Gastroesophageal sphincter (tissue), 4 donors: ENCODE measurements at regions not wholly inside any gene's neighbourhood (a gene's known extent, or its start where the extent isn't known, plus 50 kb on each side); places are given as distances from the start of the nearest gene placed in this dataset.

Experiments used
- ATAC-seq: fragments of 150-250 bp; one replicate; pipeline ENCODE4 v1.9.1; 2016; ENCODE audit warnings: mild to moderate bottlenecking, moderate library complexity
- H3K27ac ChIP-seq, 4 donors: fragments of 200-600 bp; sonication (generic) in 3 of 4; 1 replicate in 3 of 4; 2 replicates in 1 of 4; pipeline ENCODE4 v1.5.1; 2016 to 2019
- H3K27me3 ChIP-seq: fragments of 200-600 bp; sonication (generic); one replicate; pipeline ENCODE4 v1.5.1; 2019
- H3K36me3 ChIP-seq, 2 donors: fragments of 200-600 bp; sonication (generic); one replicate each; pipeline ENCODE4 v1.5.1; 2019; ENCODE audit warnings: control low read depth in 1 of 2
- H3K4me1 ChIP-seq, 3 donors: fragments of 200-600 bp; sonication (generic); 1 replicate in 2 of 3; 2 replicates in 1 of 3; pipeline ENCODE4 v1.5.1; 2016 to 2019; ENCODE audit warnings: control low read depth in 2 of 3
- H3K4me3 ChIP-seq, 2 donors: fragments of 200-600 bp; sonication (generic); one replicate each; pipeline ENCODE4 v1.5.1; 2019; ENCODE audit warnings: mild to moderate bottlenecking in 1 of 2, moderate library complexity in 1 of 2
- H3K9me3 ChIP-seq, 3 donors: fragments of 200-600 bp; sonication (generic); one replicate each; pipeline ENCODE4 v1.5.1; 2017 to 2019; ENCODE audit warnings: control low read depth in 2 of 3
- CTCF ChIP-seq, 4 experiments: fragments of 200-600 bp in 2 of 4; fragments of 450-650 bp in 2 of 4; sonication (generic) in 1 of 4; IDR thresholded peaks; one replicate each; pipeline ENCODE4 v1.5.1; 2017 to 2019; ENCODE audit warnings: antibody characterized with exemption in 4 of 4, mild to moderate bottlenecking in 2 of 4, moderate library complexity in 2 of 4
- EP300 ChIP-seq: sonication (generic); formaldehyde crosslinking; IDR thresholded peaks from one replicate; pipeline ENCODE4 v1.6.1; 2017; ENCODE audit warnings: antibody characterized with exemption, mild to moderate bottlenecking
- POLR2A ChIP-seq, 2 donors: fragments of 450-650 bp; IDR thresholded peaks; one replicate each; pipeline ENCODE4 v1.6.1; 2017; ENCODE audit warnings: antibody characterized with exemption in 2 of 2, mild to moderate bottlenecking in 2 of 2, moderate library complexity in 1 of 2
- POLR2AphosphoS5 ChIP-seq: sonication (generic); formaldehyde crosslinking; IDR thresholded peaks from one replicate; pipeline ENCODE4 v1.6.1; 2017; ENCODE audit warnings: antibody characterized with exemption
- whole genome bisulfite sequencing, 2 donors: methylation state at CpG; one replicate each; pipeline ENCODE4 v1.1.5; 2018; ENCODE audit warnings: low coverage in 1 of 2; 5-methylcytosine and 5-hydroxymethylcytosine counted together

GRCh38 chr9:28610339-28610738, 1037.1 kb upstream of the C9orf72 start:
- Histone ChIP-seq H3K9me3 (no peaks in the 10 kb centered on the region), H3K27me3 (no peaks in the 10 kb centered on the region), H3K36me3 (no peaks in the 10 kb centered on the region), H3K4me3 (no peak overlapping the region), H3K4me1 (no peaks in the 10 kb centered on the region), H3K27ac (no peak overlapping the region)
- TF ChIP-seq CTCF (IDR thresholded peaks at IDR 0.05) = no peak
- no peak for TF ChIP-seq POLR2AphosphoS5
- TF ChIP-seq POLR2A (IDR thresholded peaks at IDR 0.05) = no peak
- TF ChIP-seq EP300 = no peak
- ATAC-seq = no peak
- 51 to 80% methylated on average over 3 of the region's 3 CpGs for WGBS, 2 donors

- Histone ChIP-seq H3K27me3 (no peaks in the 10 kb centered on the region), H3K36me3 (no peaks in the 10 kb centered on the region), H3K4me1 (no peaks in the 10 kb centered on the region), H3K4me3 (no peak overlapping the region), H3K9me3 (no peaks in the 10 kb centered on the region), H3K27ac (no peak overlapping the region)
- 19 to 43% methylated on average over 1 of the region's 1 CpG for WGBS, 2 donors
- no peak for TF ChIP-seq POLR2A (IDR thresholded peaks at IDR 0.05)
- no peak for TF ChIP-seq POLR2AphosphoS5
- TF ChIP-seq EP300 = no peak
- no peak for TF ChIP-seq CTCF (IDR thresholded peaks at IDR 0.05)
- ATAC-seq = no peak
These were observed 1043.0 kb upstream of the C9orf72 start for GRCh38 chr9:28616310-28616709.

GRCh38 chr9:28620011-28620410, 1046.7 kb upstream of the C9orf72 start:
- Histone ChIP-seq H3K9me3 (peaks cover 0 to 3% (median 0%) of the 10 kb centered on the region in 3 donors), H3K27me3 (no peaks in the 10 kb centered on the region), H3K27ac (no peak overlapping the region), H3K4me1 (no peaks in the 10 kb centered on the region), H3K4me3 (no peak overlapping the region), H3K36me3 (no peaks in the 10 kb centered on the region)
- TF ChIP-seq EP300 (no peak), CTCF (IDR thresholded peaks at IDR 0.05) (no peak), POLR2A (IDR thresholded peaks at IDR 0.05) (no peak), POLR2AphosphoS5 (no peak)
- WGBS, 2 donors = 43% methylated on average over 1 of the region's 1 CpG; no CpG with 5 or more reads in 1 of the 2 donors
- no peak for ATAC-seq

GRCh38 chr9:28620661-28621060, 1047.4 kb upstream of the C9orf72 start:
- no peaks in the 10 kb centered on the region for H3K4me1 ChIP-seq

More at GRCh38 chr9:28620661-28621060, 1047.4 kb upstream of the C9orf72 start:
- H3K9me3 ChIP-seq = peaks cover 0 to 3% (median 0%) of the 10 kb centered on the region in 3 donors
- no peak for ATAC-seq
- 79% methylated on average over 2 of the region's 2 CpGs; no CpG with 5 or more reads in 1 of the 2 donors for WGBS, 2 donors
- H3K4me3 ChIP-seq = no peak overlapping the region
- no peaks in the 10 kb centered on the region for H3K36me3 ChIP-seq
- no peak for TF ChIP-seq EP300
- TF ChIP-seq POLR2A (IDR thresholded peaks at IDR 0.05) = no peak
- TF ChIP-seq CTCF (IDR thresholded peaks at IDR 0.05) = no peak
- no peak for TF ChIP-seq POLR2AphosphoS5
- H3K27me3 ChIP-seq = no peaks in the 10 kb centered on the region
- H3K27ac ChIP-seq = no peak overlapping the region
